IMR-90 (cell line): ENCODE measurements at regions not wholly inside any gene's neighbourhood (a gene's known extent, or its start where the extent isn't known, plus 50 kb on each side); places are given as distances from the start of the nearest gene placed in this dataset.

Experiments
- ATAC-seq: fragments of 200-7000 bp; cut with Tn5 transposase; 2 replicates; pipeline ENCODE4 v1.9.1; 2020; ENCODE audit warnings: low read depth, mild to moderate bottlenecking, moderate library complexity
- BruUV-seq: library from RNA; stranded (reverse); fragments of 400-500 nt; replicated peaks from 2 replicates; lab custom pipeline; 2021; lab: Mats Ljungman, UMichigan
- CTCF ChIA-PET: fragments of 300-600 bp; formaldehyde crosslinking; extraction: SDS; loops from one replicate; lab custom pipeline; 2021; ENCODE audit warnings: antibody characterized with exemption; lab: Yijun Ruan, JAX
- POLR2A ChIA-PET: fragments of 300-600 bp; sonication (Branson Sonifier 250); formaldehyde crosslinking; loops from one replicate; lab custom pipeline; 2022; ENCODE audit warnings: antibody characterized with exemption; ENCODE audit not compliant: unreplicated experiment; lab: Charles Lee
- DNase-seq: peaks from one replicate; pipeline ENCODE4 v3.0.0; 2013
- H2AFZ ChIP-seq: replicated peaks from 2 replicates; pipeline ENCODE3; 2013; ENCODE audit warnings: low read length, mild to moderate bottlenecking; ENCODE audit not compliant: poor library complexity
- H2AK5ac ChIP-seq: 2 replicates; pipeline ENCODE4 v1.6.1; 2013; ENCODE audit warnings: low read depth, low read length, inconsistent platforms
- H2AK9ac ChIP-seq: replicated peaks from 2 replicates; pipeline ENCODE3; 2013; ENCODE audit warnings: mild to moderate bottlenecking, low read depth, low read length, moderate library complexity; ENCODE audit not compliant: poor library complexity
- H2BK120ac ChIP-seq: 2 replicates; pipeline ENCODE4 v1.6.1; 2013; ENCODE audit warnings: low read depth, low read length, inconsistent platforms
- H2BK15ac ChIP-seq: 3 replicates; pipeline ENCODE4 v1.6.1; 2013; ENCODE audit warnings: low read depth, low read length, inconsistent platforms
- H2BK20ac ChIP-seq: 2 replicates; pipeline ENCODE4 v1.6.1; 2013; ENCODE audit warnings: low read depth, mild to moderate bottlenecking, inconsistent platforms, low read length, moderate library complexity
- H2BK5ac ChIP-seq: 2 replicates; pipeline ENCODE4 v1.6.1; 2013; ENCODE audit warnings: mild to moderate bottlenecking, low read depth, low read length, inconsistent platforms; ENCODE audit not compliant: poor library complexity, severe bottlenecking
- H3K14ac ChIP-seq: replicated peaks from 2 replicates; pipeline ENCODE4 v1.6.1; 2013; ENCODE audit warnings: low read depth, low read length, inconsistent platforms
- H3K18ac ChIP-seq: 2 replicates; pipeline ENCODE4 v1.6.1; 2013; ENCODE audit warnings: low read depth, low read length, control low read depth
- H3K23ac ChIP-seq: 2 replicates; pipeline ENCODE4 v1.6.1; 2013; ENCODE audit warnings: low read depth, low read length, inconsistent platforms
- H3K27ac ChIP-seq: 2 replicates; pipeline ENCODE4 v1.5.1; 2013; ENCODE audit warnings: mild to moderate bottlenecking, control low read depth, low read length; ENCODE audit not compliant: insufficient read depth
- H3K27me3 ChIP-seq: 2 replicates; pipeline ENCODE4 v1.6.1; 2013; ENCODE audit warnings: low read length; ENCODE audit not compliant: control insufficient read depth, insufficient read depth
- H3K36me3 ChIP-seq: 2 replicates; pipeline ENCODE4 v1.6.1; 2013; ENCODE audit warnings: low read length, mixed read lengths; ENCODE audit not compliant: control insufficient read depth, insufficient read depth
- H3K4ac ChIP-seq: 2 replicates; pipeline ENCODE4 v1.6.1; 2013; ENCODE audit warnings: low read depth, low read length, inconsistent platforms
- H3K4me1 ChIP-seq: 2 replicates; pipeline ENCODE4 v1.6.1; 2013; ENCODE audit warnings: low read length, mixed read lengths; ENCODE audit not compliant: control insufficient read depth, insufficient read depth
- H3K4me2 ChIP-seq: 2 replicates; pipeline ENCODE4 v1.6.1; 2013; ENCODE audit warnings: low read depth, mild to moderate bottlenecking, control low read depth, low read length, moderate library complexity
- H3K4me3 ChIP-seq: 2 replicates; pipeline ENCODE4 v1.5.1; 2013; ENCODE audit warnings: low read depth, mild to moderate bottlenecking, control low read depth, low read length, moderate library complexity; ENCODE audit not compliant: insufficient read depth
- H3K56ac ChIP-seq: 2 replicates; pipeline ENCODE4 v1.6.1; 2013; ENCODE audit warnings: low read length, inconsistent platforms; ENCODE audit not compliant: insufficient read depth; ENCODE audit errors: extremely low read depth
- H3K79me1 ChIP-seq, 2 experiments: 2 replicates each; pipeline ENCODE4 v1.6.1; 2013; ENCODE audit warnings: low read length in 2 of 2, inconsistent platforms in 1 of 2, low read depth in 1 of 2
- H3K9ac ChIP-seq: 2 replicates; pipeline ENCODE4 v1.6.1; 2013; ENCODE audit warnings: low read depth, low read length, control low read depth
- H3K9me1 ChIP-seq: 2 replicates; pipeline ENCODE4 v1.6.1; 2013; ENCODE audit warnings: low read length, inconsistent platforms; ENCODE audit not compliant: insufficient read depth
- H3K9me3 ChIP-seq: 2 replicates; pipeline ENCODE4 v1.6.1; 2013; ENCODE audit warnings: low read length; ENCODE audit not compliant: control insufficient read depth, insufficient read depth
- H4K20me1 ChIP-seq: 2 replicates; pipeline ENCODE4 v1.6.1; 2013; ENCODE audit warnings: low read length, inconsistent platforms; ENCODE audit not compliant: insufficient read depth
- H4K5ac ChIP-seq: 2 replicates; pipeline ENCODE4 v1.6.1; 2013; ENCODE audit warnings: mild to moderate bottlenecking, low read depth, low read length, control low read depth
- H4K8ac ChIP-seq, 2 experiments: 2 replicates each; pipeline ENCODE4 v1.6.1; 2013; ENCODE audit warnings: low read depth in 2 of 2, low read length in 2 of 2, control low read depth in 1 of 2, inconsistent platforms in 1 of 2
- H4K91ac ChIP-seq: 2 replicates; pipeline ENCODE4 v1.6.1; 2013; ENCODE audit warnings: low read depth, low read length, inconsistent platforms; ENCODE audit not compliant: insufficient read depth
- BHLHE40 ChIP-seq: fragments of 150-350 bp; IDR thresholded peaks from 2 replicates; pipeline ENCODE4 v1.6.1; 2016; ENCODE audit warnings: mild to moderate bottlenecking, low read depth, low read length
- CEBPB ChIP-seq: IDR thresholded peaks from 2 replicates; pipeline ENCODE4 v1.6.1; 2012; ENCODE audit warnings: low read depth, low read length, improper control_type of control experiment
- CHD1 ChIP-seq: IDR thresholded peaks from 2 replicates; pipeline ENCODE4 v1.6.1; 2012; ENCODE audit warnings: low read depth, low read length, improper control_type of control experiment
- FOS ChIP-seq: fragments of 150-350 bp; IDR thresholded peaks from 2 replicates; pipeline ENCODE4 v1.6.1; 2016; ENCODE audit warnings: low read depth, low read length
- MAFK ChIP-seq: IDR thresholded peaks from 2 replicates; pipeline ENCODE4 v1.6.1; 2012; ENCODE audit warnings: low read depth, low read length, improper control_type of control experiment
- MAZ ChIP-seq: IDR thresholded peaks from 2 replicates; pipeline ENCODE4 v1.6.1; 2012; ENCODE audit warnings: low read depth, mild to moderate bottlenecking, low read length, improper control_type of control experiment, moderate library complexity, borderline replicate concordance
- MXI1 ChIP-seq: IDR thresholded peaks from 2 replicates; pipeline ENCODE4 v1.6.1; 2012; ENCODE audit warnings: low read depth, mild to moderate bottlenecking, low read length, moderate library complexity, borderline replicate concordance
- NFE2L2 ChIP-seq: fragments of 150-350 bp; IDR thresholded peaks from 2 replicates; pipeline ENCODE4 v1.6.1; 2016; ENCODE audit warnings: low read depth, mild to moderate bottlenecking, low read length
- POLR2A ChIP-seq: IDR thresholded peaks from 2 replicates; pipeline ENCODE4 v1.6.1; 2012; ENCODE audit warnings: mild to moderate bottlenecking, low read depth, low read length
- RAD21 ChIP-seq: IDR thresholded peaks from 2 replicates; pipeline ENCODE4 v1.6.1; 2012; ENCODE audit warnings: low read length, improper control_type of control experiment
- RCOR1 ChIP-seq: IDR thresholded peaks from 2 replicates; pipeline ENCODE4 v1.6.1; 2012; ENCODE audit warnings: mild to moderate bottlenecking, low read length, improper control_type of control experiment; ENCODE audit not compliant: insufficient replicate concordance
- RFX5 ChIP-seq: IDR thresholded peaks from 2 replicates; pipeline ENCODE4 v1.8.0; 2012; ENCODE audit warnings: low read depth, mild to moderate bottlenecking, low read length, moderate library complexity
- SMC3 ChIP-seq: fragments of 150-350 bp; IDR thresholded peaks from 2 replicates; pipeline ENCODE4 v1.6.1; 2016; ENCODE audit warnings: low read depth, mild to moderate bottlenecking, antibody characterized with exemption, low read length, moderate library complexity
- USF2 ChIP-seq: fragments of 150-350 bp; IDR thresholded peaks from 2 replicates; pipeline ENCODE4 v1.6.1; 2017; ENCODE audit warnings: mild to moderate bottlenecking, antibody characterized with exemption, low read length, low read depth
- WGBS, 2 experiments: methylation state at CpG; one replicate each; pipeline versions ENCODE4 v1.1.5 to v1.1.7; 2013; ENCODE audit warnings: missing lambda C conversion rate in 2 of 2; ENCODE audit not compliant: insufficient read length in 1 of 2; ENCODE audit errors: extremely low coverage in 2 of 2; 5-methylcytosine and 5-hydroxymethylcytosine counted together
- dilution Hi-C: fragments of 300-500 bp; cut with HindIII; formaldehyde crosslinking; loops from one replicate; pipeline ENCODE4 v1.14.3; 2018; ENCODE audit warnings: low sequenced_read_pairs; ENCODE audit not compliant: unreplicated experiment
- in situ Hi-C: fragments of 300-500 bp; cut with MboI; formaldehyde crosslinking; loops from 3 replicates; pipeline ENCODE4 v1.14.3; 2019; ENCODE audit warnings: low sequenced_read_pairs, inconsistent platforms, mixed read lengths
- intact Hi-C: fragments of 100-400 bp; cut with micrococcal nuclease; formaldehyde crosslinking; loops from 2 replicates; pipeline ENCODE4 v1.10.0; 2022
- TF ChIP-seq, protein P1 (sequence below): conservative IDR thresholded peaks from 2 replicates; pipeline ENCODE4 v1.5.1; 2012; ENCODE audit warnings: mild to moderate bottlenecking, low read depth, low read length, improper control_type of control experiment
- TF ChIP-seq, protein P2 (sequence below): fragments of 150-350 bp; IDR thresholded peaks from 2 replicates; pipeline ENCODE4 v1.6.1; 2016; ENCODE audit warnings: low read depth, mild to moderate bottlenecking, low read length, moderate library complexity, borderline replicate concordance

GRCh38 chr21:18655931-18656330 lies 252.3 kb upstream of the TMPRSS15 start:
- H4K20me1 ChIP-seq, result no peaks in the 10 kb centered on the region
- TF ChIP-seq CEBPB, result no peak
- TF ChIP-seq CHD1, result no peak
- no peak for TF ChIP-seq RAD21
- TF ChIP-seq RFX5, result no peak
- TF ChIP-seq MAFK, result no peak
- TF ChIP-seq POLR2A, result no peak
- TF ChIP-seq, protein P1, sequence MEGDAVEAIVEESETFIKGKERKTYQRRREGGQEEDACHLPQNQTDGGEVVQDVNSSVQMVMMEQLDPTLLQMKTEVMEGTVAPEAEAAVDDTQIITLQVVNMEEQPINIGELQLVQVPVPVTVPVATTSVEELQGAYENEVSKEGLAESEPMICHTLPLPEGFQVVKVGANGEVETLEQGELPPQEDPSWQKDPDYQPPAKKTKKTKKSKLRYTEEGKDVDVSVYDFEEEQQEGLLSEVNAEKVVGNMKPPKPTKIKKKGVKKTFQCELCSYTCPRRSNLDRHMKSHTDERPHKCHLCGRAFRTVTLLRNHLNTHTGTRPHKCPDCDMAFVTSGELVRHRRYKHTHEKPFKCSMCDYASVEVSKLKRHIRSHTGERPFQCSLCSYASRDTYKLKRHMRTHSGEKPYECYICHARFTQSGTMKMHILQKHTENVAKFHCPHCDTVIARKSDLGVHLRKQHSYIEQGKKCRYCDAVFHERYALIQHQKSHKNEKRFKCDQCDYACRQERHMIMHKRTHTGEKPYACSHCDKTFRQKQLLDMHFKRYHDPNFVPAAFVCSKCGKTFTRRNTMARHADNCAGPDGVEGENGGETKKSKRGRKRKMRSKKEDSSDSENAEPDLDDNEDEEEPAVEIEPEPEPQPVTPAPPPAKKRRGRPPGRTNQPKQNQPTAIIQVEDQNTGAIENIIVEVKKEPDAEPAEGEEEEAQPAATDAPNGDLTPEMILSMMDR, result no peak
- no peak for TF ChIP-seq USF2
- TF ChIP-seq FOS, result no peak
- TF ChIP-seq MAZ, result no peak
- no peak for TF ChIP-seq SMC3
- TF ChIP-seq, protein P2, sequence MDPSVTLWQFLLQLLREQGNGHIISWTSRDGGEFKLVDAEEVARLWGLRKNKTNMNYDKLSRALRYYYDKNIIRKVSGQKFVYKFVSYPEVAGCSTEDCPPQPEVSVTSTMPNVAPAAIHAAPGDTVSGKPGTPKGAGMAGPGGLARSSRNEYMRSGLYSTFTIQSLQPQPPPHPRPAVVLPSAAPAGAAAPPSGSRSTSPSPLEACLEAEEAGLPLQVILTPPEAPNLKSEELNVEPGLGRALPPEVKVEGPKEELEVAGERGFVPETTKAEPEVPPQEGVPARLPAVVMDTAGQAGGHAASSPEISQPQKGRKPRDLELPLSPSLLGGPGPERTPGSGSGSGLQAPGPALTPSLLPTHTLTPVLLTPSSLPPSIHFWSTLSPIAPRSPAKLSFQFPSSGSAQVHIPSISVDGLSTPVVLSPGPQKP, result no peak
- no peak for TF ChIP-seq BHLHE40
- no peak for TF ChIP-seq MXI1
- no peak for TF ChIP-seq RCOR1
- no peak for TF ChIP-seq NFE2L2
- no peak overlapping the region for H2AFZ ChIP-seq
- ATAC-seq (no peak), DNase-seq (no peak)
- CTCF ChIA-PET, result no interaction called here
- no peak overlapping the region for H2BK5ac ChIP-seq
- no peaks in the 10 kb centered on the region for H3K9me1 ChIP-seq
- H3K23ac ChIP-seq, result no peak overlapping the region
- no peak overlapping the region for H2BK20ac ChIP-seq
- dilution Hi-C loops, result no loop called here
- no peak overlapping the region for H3K9ac ChIP-seq
- H2AK9ac ChIP-seq, result no peak overlapping the region
- no peak overlapping the region for H2BK15ac ChIP-seq
- no peak overlapping the region for H3K27ac ChIP-seq
- no peak overlapping the region for H4K8ac ChIP-seq
- no peaks in the 10 kb centered on the region for H3K79me1 ChIP-seq
- no peaks in the 10 kb centered on the region for H3K36me3 ChIP-seq
- H2AK5ac ChIP-seq, result no peak overlapping the region
- H3K27me3 ChIP-seq, result no peaks in the 10 kb centered on the region
- WGBS, 2 experiments, result no CpG with 5 or more reads among the region's 3 CpGs
- no peak overlapping the region for H4K5ac ChIP-seq
- no TSS peak for BruUV-seq
- no peak overlapping the region for H3K14ac ChIP-seq
- intact Hi-C loops, result no loop called here
- no peak overlapping the region for H3K18ac ChIP-seq
- H3K4me2 ChIP-seq, result no peak overlapping the region
- POLR2A ChIA-PET, result no interaction called here
- no peaks in the 10 kb centered on the region for H3K4me1 ChIP-seq
- H3K4ac ChIP-seq, result no peak overlapping the region
- H3K4me3 ChIP-seq, result no peak overlapping the region
- H3K56ac ChIP-seq, result no peak overlapping the region
- in situ Hi-C loops, result no loop called here
- H3K9me3 ChIP-seq, result no peaks in the 10 kb centered on the region
- no peak overlapping the region for H2BK120ac ChIP-seq
- H4K91ac ChIP-seq, result no peak overlapping the region
